ENCODE measurements at regions not wholly inside any gene's neighbourhood (a gene's known extent, or its start where the extent isn't known, plus 50 kb on each side); places are given as distances from the start of the nearest gene placed in this dataset.
A peak's percentile ranks its signal among the peaks of the same experiment; 100 is the strongest.

DNA sequence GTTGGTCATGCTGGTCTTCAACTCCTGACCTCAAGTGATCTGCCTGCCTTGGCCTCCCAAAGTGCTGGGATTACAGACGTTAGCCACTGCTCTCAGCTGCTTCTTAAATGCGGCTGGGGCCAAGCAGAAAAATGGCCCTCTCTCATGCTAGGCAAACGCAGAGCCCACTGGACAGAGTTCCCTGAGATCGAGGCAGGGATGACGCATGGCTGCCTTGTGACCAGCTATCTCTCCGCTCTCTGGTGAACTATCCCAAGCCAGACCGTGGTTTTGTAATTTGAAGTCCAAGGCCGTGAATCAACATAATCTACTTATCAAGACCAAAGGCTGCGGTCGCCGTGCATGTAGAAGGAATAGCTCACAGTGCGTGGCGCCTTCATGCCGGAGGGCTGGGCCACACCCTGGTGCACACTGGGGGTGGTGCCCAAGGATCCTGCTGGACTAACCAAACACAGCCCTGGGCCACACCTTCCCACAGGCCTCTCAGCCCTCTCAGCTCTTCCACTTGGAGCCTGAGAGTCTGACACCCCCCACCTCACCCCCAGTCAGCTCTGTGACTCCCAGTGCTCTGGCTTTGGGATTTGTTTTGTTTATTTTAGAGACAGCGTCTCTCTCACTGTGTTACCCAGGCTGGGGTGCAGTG is 88.1 kb upstream of the CUX1 start:
- no peaks in the 10 kb centered on the region for H3K9me3 ChIP-seq (ENCODE audit: low read depth)
- H3K27ac ChIP-seq = no peak overlapping the region
- DNase-seq (ENCODE audit: low read depth in 1 of 2, low spot score in 1 of 2) = peak in 1 of 2 donors; percentile 97

DNA sequence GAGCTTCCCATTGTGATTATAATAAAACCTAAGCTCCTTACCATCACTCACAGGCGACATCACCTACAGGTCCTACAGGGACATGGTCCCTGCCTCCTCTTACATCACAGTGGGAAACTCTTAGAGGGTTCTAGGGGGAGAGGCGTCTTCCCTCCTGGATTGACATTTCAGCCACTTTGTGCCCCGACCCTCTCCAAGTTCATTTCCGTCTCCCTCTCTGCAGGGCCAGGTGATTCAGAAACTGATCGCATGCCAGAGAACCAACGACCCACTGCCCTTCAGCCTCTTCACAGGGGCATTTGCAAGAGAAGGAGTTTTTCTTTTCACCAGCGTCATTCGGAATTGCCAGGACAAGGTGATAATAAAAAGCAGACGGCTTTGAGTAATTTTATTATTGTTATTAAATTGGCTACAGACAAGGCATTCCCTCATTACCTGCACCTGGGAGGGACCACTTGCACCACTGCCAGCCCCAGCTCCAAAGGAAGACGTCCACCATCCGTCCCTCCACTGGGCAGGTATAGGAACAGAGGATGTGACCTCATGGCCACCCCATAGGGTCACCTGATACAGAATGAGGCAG is 85.8 kb upstream of the CUX1 start:
- Histone ChIP-seq H3K4me3 (no peak overlapping the region), H3K9me3 (ENCODE audit: low read depth) (no peaks in the 10 kb centered on the region), H3K36me3 (no peaks in the 10 kb centered on the region), H3K4me1 (ENCODE audit: low read depth) (peaks cover 4% of the 10 kb centered on the region), H3K27ac (no peak overlapping the region), H3K27me3 (no peaks in the 10 kb centered on the region)
- no peak for DNase-seq (ENCODE audit: low read depth in 1 of 2, low spot score in 1 of 2)
- no peak for TF ChIP-seq CTCF (IDR thresholded peaks at IDR 0.05; ENCODE audit: low read depth, low read length)

More for the DNA sequence above, 88.1 kb upstream of the CUX1 start:
- H3K36me3 ChIP-seq = no peaks in the 10 kb centered on the region
- no peak for TF ChIP-seq CTCF (IDR thresholded peaks at IDR 0.05; ENCODE audit: low read depth, low read length)
- no peaks in the 10 kb centered on the region for H3K27me3 ChIP-seq
- H3K4me1 ChIP-seq (ENCODE audit: low read depth) = peaks cover 4% of the 10 kb centered on the region
- no peak overlapping the region for H3K4me3 ChIP-seq

DNA sequence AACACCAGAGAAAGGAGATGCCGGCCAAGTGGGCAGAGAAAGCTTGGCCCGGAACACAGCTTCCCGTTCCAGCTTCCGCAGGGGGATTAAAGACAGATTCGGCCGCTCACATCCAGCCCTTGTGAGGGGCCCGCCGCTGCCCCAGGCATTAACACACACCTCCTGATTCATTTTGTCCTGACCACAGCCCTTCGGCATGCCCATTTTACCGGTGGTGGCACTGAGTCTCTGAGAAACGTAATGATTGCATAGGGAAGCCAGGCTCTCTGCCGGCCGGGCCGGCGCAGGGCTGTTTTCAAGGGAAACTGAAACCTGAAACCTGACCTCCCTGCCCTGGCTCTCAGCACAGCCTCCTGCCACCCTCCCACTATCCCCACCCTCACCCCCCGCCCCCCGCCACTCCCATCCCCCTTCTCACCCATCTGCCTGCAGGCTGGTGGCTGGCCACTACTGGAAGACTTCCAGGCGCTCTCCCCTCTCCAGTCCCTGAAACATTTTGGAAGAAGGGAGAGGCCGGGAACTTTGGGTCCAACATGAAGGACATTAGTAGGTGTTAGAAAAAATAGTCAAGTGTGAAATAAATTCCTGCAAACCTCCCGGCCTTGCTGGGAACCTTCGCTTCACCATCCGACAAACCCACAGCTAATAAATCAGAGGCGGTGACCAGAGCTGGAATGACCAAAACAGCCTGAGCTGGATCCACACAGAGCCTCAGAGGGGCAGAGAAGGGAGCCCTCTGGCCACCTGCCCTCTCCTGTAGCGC is 83.5 kb upstream of the CUX1 start:
- Histone ChIP-seq H3K4me1 (ENCODE audit: low read depth) (peaks cover 4% of the 10 kb centered on the region), H3K27me3 (no peaks in the 10 kb centered on the region), H3K4me3 (no peak overlapping the region), H3K9me3 (ENCODE audit: low read depth) (no peaks in the 10 kb centered on the region), H3K27ac (no peak overlapping the region), H3K36me3 (no peaks in the 10 kb centered on the region)
- peak; percentile 72 to 87 for DNase-seq (ENCODE audit: low read depth in 1 of 2, low spot score in 1 of 2)
- TF ChIP-seq CTCF (IDR thresholded peaks at IDR 0.05; ENCODE audit: low read depth, low read length) = no peak

DNA sequence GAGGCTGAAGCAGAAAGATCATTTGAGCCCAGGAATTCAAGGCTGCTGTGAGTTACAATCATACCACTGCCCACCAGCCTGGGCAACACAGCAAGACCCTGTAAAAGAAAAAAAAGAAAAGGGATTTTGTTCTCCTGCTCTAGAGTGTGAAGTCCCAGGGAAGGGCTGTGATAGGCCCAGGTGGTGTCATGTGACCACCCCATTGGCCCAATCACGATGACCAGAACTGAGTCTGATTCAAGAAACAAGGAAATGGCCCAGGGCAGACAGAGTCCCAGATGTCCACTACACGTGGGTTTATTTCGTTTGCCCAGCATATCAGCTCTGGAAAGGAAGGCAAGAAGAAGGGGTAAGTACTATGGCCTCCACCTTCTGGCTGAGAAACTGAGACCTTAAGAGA is 81.3 kb upstream of the CUX1 start:
- Histone ChIP-seq H3K9me3 (ENCODE audit: low read depth) (no peaks in the 10 kb centered on the region), H3K27me3 (no peaks in the 10 kb centered on the region), H3K27ac (no peak overlapping the region), H3K4me1 (ENCODE audit: low read depth) (peaks cover 4% of the 10 kb centered on the region), H3K36me3 (no peaks in the 10 kb centered on the region), H3K4me3 (no peak overlapping the region)
- no peak for TF ChIP-seq CTCF (IDR thresholded peaks at IDR 0.05; ENCODE audit: low read depth, low read length)
- DNase-seq (ENCODE audit: low read depth in 1 of 2, low spot score in 1 of 2) = no peak

DNA sequence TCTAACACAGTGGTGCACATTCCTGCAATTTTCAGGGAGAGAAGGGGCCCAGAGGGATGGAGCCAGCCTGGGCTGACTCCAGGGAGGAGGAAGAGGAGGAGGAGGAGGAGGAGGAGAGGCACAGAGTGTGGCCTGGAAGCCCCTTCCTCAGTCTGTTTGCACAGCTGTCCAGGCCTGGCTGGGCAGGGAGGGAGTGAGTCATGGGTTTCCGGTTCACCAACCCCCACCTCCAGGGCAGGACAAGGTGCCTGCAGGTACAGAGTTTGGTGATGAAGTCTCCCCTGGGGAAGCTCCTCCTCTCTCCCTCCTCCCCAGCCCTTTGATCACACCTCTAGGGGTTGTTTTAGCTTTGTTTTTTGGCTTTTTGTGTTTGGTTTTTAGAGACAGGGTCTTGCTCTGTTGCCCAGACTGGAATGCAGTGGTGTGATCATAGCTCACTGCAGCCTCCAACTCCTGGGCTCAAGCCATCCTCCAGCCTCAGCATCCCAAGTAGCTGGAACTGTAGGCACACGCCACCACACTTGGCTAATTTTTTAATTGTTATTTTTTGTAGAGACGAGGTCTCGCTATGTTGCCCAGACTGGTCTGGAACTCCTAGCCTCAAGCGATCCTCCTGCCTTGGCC is 77.5 kb upstream of the CUX1 start:
- H3K4me1 ChIP-seq (ENCODE audit: low read depth) = peaks cover 10% of the 10 kb centered on the region
- no peak for DNase-seq (ENCODE audit: low read depth in 1 of 2, low spot score in 1 of 2)
- no peaks in the 10 kb centered on the region for H3K27me3 ChIP-seq

More for the DNA sequence above, 77.5 kb upstream of the CUX1 start:
- Histone ChIP-seq H3K9me3 (ENCODE audit: low read depth) (no peaks in the 10 kb centered on the region), H3K4me3 (no peak overlapping the region), H3K27ac (no peak overlapping the region), H3K36me3 (no peaks in the 10 kb centered on the region)
- TF ChIP-seq CTCF (IDR thresholded peaks at IDR 0.05; ENCODE audit: low read depth, low read length) = no peak

Data from cardiac muscle cell (in vitro differentiated cells and primary cell).